ENCODE measurements at regions not wholly inside any gene's neighbourhood (a gene's known extent, or its start where the extent isn't known, plus 50 kb on each side); places are given as distances from the start of the nearest gene placed in this dataset.

DNA sequence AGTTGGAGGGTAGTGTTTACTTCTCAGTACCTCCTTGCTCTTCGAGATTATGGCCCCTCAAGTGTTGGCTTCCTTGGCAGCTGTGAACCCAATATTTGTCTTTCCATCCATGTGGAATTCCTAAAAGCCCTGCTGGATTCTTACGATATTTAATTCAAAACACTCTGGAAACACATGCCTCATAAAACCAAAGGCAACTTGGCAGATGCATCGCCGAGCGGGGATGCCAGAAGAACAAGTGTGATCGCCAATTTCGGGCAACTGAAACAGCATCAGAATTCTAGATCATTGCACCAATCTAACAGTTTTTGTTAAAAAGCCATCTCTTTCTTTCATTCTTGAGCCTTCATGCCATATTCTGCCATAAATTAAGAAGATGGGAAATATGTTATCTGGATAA, 934.4 kb downstream of the AACS start:
- TF ChIP-seq, protein P1, sequence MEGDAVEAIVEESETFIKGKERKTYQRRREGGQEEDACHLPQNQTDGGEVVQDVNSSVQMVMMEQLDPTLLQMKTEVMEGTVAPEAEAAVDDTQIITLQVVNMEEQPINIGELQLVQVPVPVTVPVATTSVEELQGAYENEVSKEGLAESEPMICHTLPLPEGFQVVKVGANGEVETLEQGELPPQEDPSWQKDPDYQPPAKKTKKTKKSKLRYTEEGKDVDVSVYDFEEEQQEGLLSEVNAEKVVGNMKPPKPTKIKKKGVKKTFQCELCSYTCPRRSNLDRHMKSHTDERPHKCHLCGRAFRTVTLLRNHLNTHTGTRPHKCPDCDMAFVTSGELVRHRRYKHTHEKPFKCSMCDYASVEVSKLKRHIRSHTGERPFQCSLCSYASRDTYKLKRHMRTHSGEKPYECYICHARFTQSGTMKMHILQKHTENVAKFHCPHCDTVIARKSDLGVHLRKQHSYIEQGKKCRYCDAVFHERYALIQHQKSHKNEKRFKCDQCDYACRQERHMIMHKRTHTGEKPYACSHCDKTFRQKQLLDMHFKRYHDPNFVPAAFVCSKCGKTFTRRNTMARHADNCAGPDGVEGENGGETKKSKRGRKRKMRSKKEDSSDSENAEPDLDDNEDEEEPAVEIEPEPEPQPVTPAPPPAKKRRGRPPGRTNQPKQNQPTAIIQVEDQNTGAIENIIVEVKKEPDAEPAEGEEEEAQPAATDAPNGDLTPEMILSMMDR (IDR thresholded peaks at IDR 0.05; ENCODE audit: low read length) = no peak
- TF ChIP-seq EZH2 (IDR thresholded peaks at IDR 0.05; ENCODE audit: borderline replicate concordance, low read length) = no peak
